Nephron (organoid): ENCODE measurements at regions not wholly inside any gene's neighbourhood (a gene's known extent, or its start where the extent isn't known, plus 50 kb on each side); places are given as distances from the start of the nearest gene placed in this dataset.

ENCODE experiments used
- H3K27ac Mint-ChIP-seq, 3 experiments: 2 replicates each; pipeline ENCODE4 v1.8.0; 2020; ENCODE audit warnings: mixed read lengths in 3 of 3, mild to moderate bottlenecking in 2 of 3, moderate library complexity in 1 of 3
- H3K27me3 Mint-ChIP-seq: 2 replicates; pipeline ENCODE4 v1.8.0; 2021; ENCODE audit warnings: low read depth, mild to moderate bottlenecking, moderate library complexity, mixed read lengths
- H3K36me3 Mint-ChIP-seq: 2 replicates; pipeline ENCODE4 v1.8.0; 2020; ENCODE audit warnings: low read depth, mixed read lengths
- H3K4me1 Mint-ChIP-seq: 2 replicates; pipeline ENCODE4 v1.8.0; 2020; ENCODE audit warnings: mixed read lengths
- H3K4me3 Mint-ChIP-seq, 3 experiments: 2 replicates each; pipeline ENCODE4 v1.8.0; 2020; ENCODE audit warnings: mild to moderate bottlenecking in 3 of 3, mixed read lengths in 3 of 3, moderate library complexity in 2 of 3
- H3K9me3 Mint-ChIP-seq: 2 replicates; pipeline ENCODE4 v1.8.0; 2020; ENCODE audit warnings: mixed read lengths
- TF ChIP-seq, protein P1 (sequence below), 3 experiments: fragments of 200-600 bp; sonication (generic); IDR thresholded peaks; one replicate each; pipeline ENCODE4 v1.5.0; 2021; ENCODE audit warnings: antibody characterized with exemption in 3 of 3; ENCODE audit not compliant: unreplicated experiment in 3 of 3

DNA sequence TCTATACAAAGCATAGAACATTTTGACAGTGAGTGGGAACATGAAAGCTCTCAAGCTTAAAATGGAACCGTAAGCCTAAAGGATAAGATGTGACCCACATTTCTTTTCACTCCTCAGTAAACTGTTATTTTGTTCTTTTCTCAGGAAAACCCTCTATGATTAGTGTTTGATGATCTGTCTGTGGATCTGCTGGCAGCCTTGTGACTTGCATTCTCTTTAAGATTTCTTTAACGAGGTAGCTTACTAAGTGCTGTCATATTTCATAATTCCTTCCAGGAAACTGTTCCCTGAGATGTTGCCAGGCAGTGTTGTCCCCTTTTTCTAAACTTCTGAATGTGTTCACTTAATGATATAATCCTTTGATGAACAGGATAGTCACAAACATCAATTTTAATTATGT lies 167.6 kb downstream of the PYDC2 start:
- no peaks in the 10 kb centered on the region for H3K36me3 Mint-ChIP-seq
- TF ChIP-seq, protein P1, sequence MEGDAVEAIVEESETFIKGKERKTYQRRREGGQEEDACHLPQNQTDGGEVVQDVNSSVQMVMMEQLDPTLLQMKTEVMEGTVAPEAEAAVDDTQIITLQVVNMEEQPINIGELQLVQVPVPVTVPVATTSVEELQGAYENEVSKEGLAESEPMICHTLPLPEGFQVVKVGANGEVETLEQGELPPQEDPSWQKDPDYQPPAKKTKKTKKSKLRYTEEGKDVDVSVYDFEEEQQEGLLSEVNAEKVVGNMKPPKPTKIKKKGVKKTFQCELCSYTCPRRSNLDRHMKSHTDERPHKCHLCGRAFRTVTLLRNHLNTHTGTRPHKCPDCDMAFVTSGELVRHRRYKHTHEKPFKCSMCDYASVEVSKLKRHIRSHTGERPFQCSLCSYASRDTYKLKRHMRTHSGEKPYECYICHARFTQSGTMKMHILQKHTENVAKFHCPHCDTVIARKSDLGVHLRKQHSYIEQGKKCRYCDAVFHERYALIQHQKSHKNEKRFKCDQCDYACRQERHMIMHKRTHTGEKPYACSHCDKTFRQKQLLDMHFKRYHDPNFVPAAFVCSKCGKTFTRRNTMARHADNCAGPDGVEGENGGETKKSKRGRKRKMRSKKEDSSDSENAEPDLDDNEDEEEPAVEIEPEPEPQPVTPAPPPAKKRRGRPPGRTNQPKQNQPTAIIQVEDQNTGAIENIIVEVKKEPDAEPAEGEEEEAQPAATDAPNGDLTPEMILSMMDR (IDR thresholded peaks at IDR 0.05; ENCODE audit: unreplicated experiment in 3 of 3) = no peak
- H3K27ac Mint-ChIP-seq = no peak overlapping the region
- H3K9me3 Mint-ChIP-seq = no peaks in the 10 kb centered on the region
- peaks cover 4% of the 10 kb centered on the region for H3K27me3 Mint-ChIP-seq
- no peak overlapping the region for H3K4me3 Mint-ChIP-seq
- H3K4me1 Mint-ChIP-seq = no peaks in the 10 kb centered on the region

DNA sequence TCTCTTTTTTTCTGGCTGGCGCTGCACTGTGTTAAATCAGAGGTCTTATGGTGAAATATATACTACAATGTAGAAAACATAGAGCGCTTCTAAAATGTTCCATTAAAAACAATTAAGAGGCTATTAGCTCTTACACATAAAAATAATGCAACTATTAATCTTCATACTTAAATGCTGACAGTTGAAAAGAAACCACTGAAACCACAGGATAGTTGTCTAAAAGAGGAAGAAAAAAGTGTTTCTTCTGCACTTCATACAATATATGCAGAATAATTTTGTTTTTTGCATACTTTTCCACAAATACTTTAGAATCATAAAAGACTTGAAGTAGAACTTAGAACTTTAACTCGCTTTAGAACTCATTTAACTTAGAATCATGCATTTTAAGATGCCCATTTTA lies 170.5 kb downstream of the PYDC2 start:
- no peak overlapping the region for H3K4me3 Mint-ChIP-seq
- H3K27me3 Mint-ChIP-seq = peaks cover 4% of the 10 kb centered on the region
- no peaks in the 10 kb centered on the region for H3K9me3 Mint-ChIP-seq
- H3K27ac Mint-ChIP-seq = no peak overlapping the region
- H3K36me3 Mint-ChIP-seq = no peaks in the 10 kb centered on the region
- no peaks in the 10 kb centered on the region for H3K4me1 Mint-ChIP-seq
- TF ChIP-seq, protein P1 (IDR thresholded peaks at IDR 0.05; ENCODE audit: unreplicated experiment in 3 of 3) = no peak

GRCh38 chr3:191634902-191635301 lies 173.9 kb downstream of the PYDC2 start:
- Mint-ChIP-seq H3K4me3 (no peak overlapping the region), H3K27me3 (no peaks in the 10 kb centered on the region), H3K4me1 (no peaks in the 10 kb centered on the region), H3K9me3 (peaks cover under 1% of the 10 kb centered on the region), H3K36me3 (no peaks in the 10 kb centered on the region), H3K27ac (no peak overlapping the region)
- TF ChIP-seq, protein P1 (IDR thresholded peaks at IDR 0.05; ENCODE audit: unreplicated experiment in 3 of 3) = no peak

GRCh38 chr3:191637611-191638010 lies 176.6 kb downstream of the PYDC2 start:
- TF ChIP-seq, protein P1 (IDR thresholded peaks at IDR 0.05; ENCODE audit: unreplicated experiment in 3 of 3) = no peak
- Mint-ChIP-seq H3K9me3 (peaks cover 2% of the 10 kb centered on the region), H3K4me3 (no peak overlapping the region), H3K27ac (no peak overlapping the region), H3K36me3 (no peaks in the 10 kb centered on the region), H3K4me1 (no peaks in the 10 kb centered on the region), H3K27me3 (no peaks in the 10 kb centered on the region)

- Mint-ChIP-seq H3K27me3 (no peaks in the 10 kb centered on the region), H3K4me1 (no peaks in the 10 kb centered on the region), H3K36me3 (no peaks in the 10 kb centered on the region), H3K27ac (no peak overlapping the region), H3K4me3 (no peak overlapping the region), H3K9me3 (peaks cover 15% of the 10 kb centered on the region)
- TF ChIP-seq, protein P1 (IDR thresholded peaks at IDR 0.05; ENCODE audit: unreplicated experiment in 3 of 3) = no peak
These were observed 180.8 kb downstream of the PYDC2 start for GRCh38 chr3:191641789-191642188.

DNA sequence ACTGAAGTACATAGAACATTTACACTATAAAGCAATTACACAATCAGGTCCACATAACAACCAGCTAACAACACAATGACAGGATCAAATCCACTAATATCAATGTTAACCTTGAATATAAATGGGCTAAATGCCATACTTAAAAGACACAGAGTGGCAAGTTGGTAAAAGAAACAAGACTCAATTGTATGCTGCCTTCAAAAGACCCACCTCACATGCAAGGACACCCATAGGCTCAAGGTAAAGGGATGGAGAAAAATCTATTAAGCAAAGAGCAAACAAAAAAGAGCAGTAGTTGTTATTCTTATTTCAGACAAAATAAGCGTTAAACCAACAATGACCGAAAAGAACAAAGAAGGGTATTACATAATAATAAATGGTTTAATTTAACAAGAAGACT lies 183.3 kb downstream of the PYDC2 start:
- Mint-ChIP-seq H3K9me3 (peaks cover 15% of the 10 kb centered on the region), H3K36me3 (no peaks in the 10 kb centered on the region), H3K27me3 (no peaks in the 10 kb centered on the region), H3K4me3 (no peak overlapping the region), H3K27ac (no peak overlapping the region), H3K4me1 (no peaks in the 10 kb centered on the region)
- TF ChIP-seq, protein P1 (IDR thresholded peaks at IDR 0.05; ENCODE audit: unreplicated experiment in 3 of 3) = no peak
